ENCODE measurements at regions not wholly inside any gene's neighbourhood (a gene's known extent, or its start where the extent isn't known, plus 50 kb on each side); places are given as distances from the start of the nearest gene placed in this dataset.

- H3K79me1 ChIP-seq (ENCODE audit: insufficient read depth, low read depth, low read length, poor library complexity, severe bottlenecking): no peaks in the 10 kb centered on the region
- no peak overlapping the region for H3T11ph ChIP-seq (ENCODE audit: low read length)
- H3K23me2 ChIP-seq (ENCODE audit: insufficient read length, low read depth, low read length, poor library complexity, severe bottlenecking): no peaks in the 10 kb centered on the region
- H3K27ac Mint-ChIP-seq: no peak overlapping the region
- H3K36me3 Mint-ChIP-seq (ENCODE audit: insufficient read depth in 1 of 3, low read depth in 3 of 3): peaks cover 0 to 5% (median 2%) of the 10 kb centered on the region in 3 experiments; a peak in 1 of 7 replicates
- no peak overlapping the region for H3K18ac ChIP-seq (ENCODE audit: insufficient read length, low read depth, low read length)
- H4K8ac ChIP-seq (replicated peaks; ENCODE audit: insufficient read length, low read depth, low read length): no peak overlapping the region
- H3K4me1 Mint-ChIP-seq: peaks cover 7 to 13% of the 10 kb centered on the region in 2 experiments
- no peak overlapping the region for H4K5ac ChIP-seq (ENCODE audit: insufficient read length, low read depth, low read length)
- H3K9me3 Mint-ChIP-seq: no peaks in the 10 kb centered on the region; a peak in 1 of 5 replicates
- no peaks in the 10 kb centered on the region for H4K20me1 ChIP-seq (ENCODE audit: control insufficient read depth, insufficient read depth, insufficient read length)
- H3K9ac ChIP-seq (ENCODE audit: extremely low read depth, insufficient read length, low read length): no peak overlapping the region
- H3K14ac ChIP-seq (ENCODE audit: insufficient read depth, low read length): no peak overlapping the region
- H2AK5ac ChIP-seq (ENCODE audit: insufficient read length, low read length): no peak overlapping the region
- no peak overlapping the region for H3K23ac ChIP-seq (ENCODE audit: insufficient read length, low read depth, low read length)
- H3K4ac ChIP-seq (ENCODE audit: low read depth, low read length): no peak overlapping the region
- H2BK15ac ChIP-seq (ENCODE audit: low read depth, low read length): no peak overlapping the region
- no peak overlapping the region for H3K27ac ChIP-seq (ENCODE audit: insufficient read length, low read depth, low read length)
- no peak for TF ChIP-seq CTCF (conservative IDR thresholded peaks at IDR 0.05)
- no peak overlapping the region for H2AFZ ChIP-seq (ENCODE audit: low read length)
- no peak overlapping the region for H3K4me3 Mint-ChIP-seq
- WGBS (ENCODE audit: extremely low coverage, insufficient read length, low lambda C conversion rate): no CpG with 5 or more reads among the region's 3 CpGs
- H3K56ac ChIP-seq (ENCODE audit: insufficient read length, low read depth, low read length): no peak overlapping the region
- DNase-seq: no peak
- no peak overlapping the region for H2BK120ac ChIP-seq (ENCODE audit: low read depth, low read length, poor library complexity, severe bottlenecking)
- H3K27me3 ChIP-seq (ENCODE audit: insufficient read depth, low read length): no peaks in the 10 kb centered on the region
- H2BK20ac ChIP-seq (ENCODE audit: low read depth, low read length, poor library complexity, severe bottlenecking): no peak overlapping the region
- H3K4me1 ChIP-seq (ENCODE audit: insufficient read depth, low read length): no peaks in the 10 kb centered on the region; the same call in 1 of the 2 replicates
- H3K9me3 ChIP-seq (ENCODE audit: control insufficient read depth, low read depth, low read length): no peaks in the 10 kb centered on the region
- H2BK5ac ChIP-seq (ENCODE audit: insufficient read length, low read length): no peak overlapping the region
- H3K27me3 Mint-ChIP-seq (ENCODE audit: low read depth): no peaks in the 10 kb centered on the region
- H3K4me2 ChIP-seq (ENCODE audit: insufficient read depth, insufficient read length, low read length): no peak overlapping the region
- no peak overlapping the region for H2BK12ac ChIP-seq (ENCODE audit: insufficient read length, low read depth, low read length)
- no peaks in the 10 kb centered on the region for H3K79me2 ChIP-seq (ENCODE audit: insufficient read depth, low read length)
- H4K91ac ChIP-seq (ENCODE audit: insufficient read length, low read depth, low read length): no peak overlapping the region
These were observed 87.7 kb upstream of the GADD45A start for GRCh38 chr1:67597336-67597735.

All from H9 (cell line).